ENCODE measurements at regions not wholly inside any gene's neighbourhood (a gene's known extent, or its start where the extent isn't known, plus 50 kb on each side); places are given as distances from the start of the nearest gene placed in this dataset.

GRCh38 chr12:90037740-90038139, 329.1 kb upstream of the ATP2B1 start:
- TF ChIP-seq CTCF (IDR thresholded peaks at IDR 0.05) = no peak
- TF ChIP-seq POLR2AphosphoS5 (IDR thresholded peaks at IDR 0.05) = no peak
